HG03558 (cell line): ENCODE measurements at regions not wholly inside any gene's neighbourhood (a gene's known extent, or its start where the extent isn't known, plus 50 kb on each side); places are given as distances from the start of the nearest gene placed in this dataset.
"Not testable (repeated sequence)": the region's sequence is repeated elsewhere in the genome, so short reads cannot be mapped to it uniquely, and the experiment has no call there.

ENCODE experiments used
- ATAC-seq: cut with Tn5 transposase; IDR thresholded peaks from one replicate; pipeline ENCODE4 v1.9.1; 2021; ENCODE audit warnings: moderate number of reproducible peaks; ENCODE audit not compliant: unreplicated experiment; ENCODE audit errors: extremely low read depth

DNA sequence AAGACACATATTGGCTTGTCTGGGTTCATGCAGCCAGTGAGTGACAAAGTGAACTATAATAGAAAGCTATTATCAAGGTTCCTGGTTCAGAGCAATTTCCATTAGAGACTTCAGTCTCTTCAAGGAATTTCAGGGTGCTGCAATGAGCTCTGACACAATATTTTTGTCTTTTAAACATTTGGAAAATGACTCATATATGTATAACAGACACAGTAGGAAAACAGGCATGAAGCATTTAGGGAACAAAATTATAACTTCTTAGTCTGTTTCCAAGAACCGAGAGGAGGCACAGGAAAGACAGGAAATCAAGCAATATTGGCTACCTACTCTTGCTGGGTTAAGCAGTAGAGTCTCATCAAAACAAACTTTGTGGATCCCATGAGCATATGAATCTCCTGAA is 170.4 kb downstream of the PTPRC start:
- no peak for ATAC-seq

DNA sequence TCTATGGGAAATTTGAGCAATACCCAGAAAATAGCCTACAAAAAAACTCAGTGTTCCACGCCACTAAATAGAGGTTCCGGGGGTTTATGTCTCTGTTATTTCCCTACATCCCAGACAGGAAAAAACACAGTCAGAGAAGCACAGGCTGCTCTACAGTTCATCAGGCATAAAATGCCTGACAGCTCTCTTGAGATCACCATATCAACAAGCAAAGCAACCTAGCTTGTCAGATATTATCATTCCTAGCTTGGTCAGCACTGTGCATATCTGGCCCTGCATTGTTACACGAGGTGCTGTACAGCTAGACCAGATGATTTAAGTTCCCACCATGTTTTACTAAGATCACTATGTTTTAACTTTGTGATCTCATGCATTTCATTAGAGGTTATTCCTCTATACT is 172.6 kb downstream of the PTPRC start:
- ATAC-seq: no peak

DNA sequence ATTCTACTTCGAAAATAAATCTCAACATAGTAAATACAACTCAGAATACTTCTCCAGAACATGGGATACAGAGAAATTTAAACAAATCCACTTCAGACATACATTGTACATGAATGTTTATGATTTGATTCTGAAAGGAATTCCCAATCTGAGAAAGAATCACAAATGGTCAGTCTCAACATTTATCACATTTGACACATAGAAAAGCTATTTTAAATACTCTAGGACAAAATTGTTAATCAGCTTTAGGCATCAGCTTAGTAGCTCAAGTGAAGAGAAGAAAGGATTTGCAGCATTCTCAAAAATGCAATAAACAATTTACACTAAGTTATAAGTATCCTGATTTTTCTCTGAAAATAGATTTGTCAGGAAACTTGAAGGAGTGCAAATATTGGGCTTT is 184.8 kb downstream of the PTPRC start:
- no peak for ATAC-seq

- ATAC-seq: no peak
Observed at GRCh38 chr1:198825254-198825653, 186.4 kb downstream of the PTPRC start.

- no peak for ATAC-seq
Observed at GRCh38 chr1:198829356-198829755, 190.5 kb downstream of the PTPRC start.

DNA sequence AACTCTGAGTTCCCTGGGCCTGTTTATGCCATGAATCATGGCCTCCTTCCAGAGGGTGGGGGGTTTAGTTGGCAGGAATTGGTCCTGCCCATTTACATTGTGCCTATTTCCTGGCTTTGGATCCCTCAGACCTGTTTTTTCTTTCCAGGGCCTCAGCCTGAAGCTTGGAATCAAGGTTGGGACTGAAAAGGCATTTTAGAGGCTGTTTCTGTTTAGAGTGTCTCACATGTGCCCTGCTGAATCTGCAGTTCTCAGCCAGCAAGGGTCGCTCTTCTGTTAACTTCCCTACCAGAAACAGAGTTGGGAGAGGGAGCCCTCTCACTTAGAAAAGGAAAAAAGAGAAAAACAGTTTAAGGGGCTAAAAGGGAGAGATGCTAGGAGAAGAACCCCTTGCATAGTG is 191.1 kb downstream of the PTPRC start:
- ATAC-seq: no peak

DNA sequence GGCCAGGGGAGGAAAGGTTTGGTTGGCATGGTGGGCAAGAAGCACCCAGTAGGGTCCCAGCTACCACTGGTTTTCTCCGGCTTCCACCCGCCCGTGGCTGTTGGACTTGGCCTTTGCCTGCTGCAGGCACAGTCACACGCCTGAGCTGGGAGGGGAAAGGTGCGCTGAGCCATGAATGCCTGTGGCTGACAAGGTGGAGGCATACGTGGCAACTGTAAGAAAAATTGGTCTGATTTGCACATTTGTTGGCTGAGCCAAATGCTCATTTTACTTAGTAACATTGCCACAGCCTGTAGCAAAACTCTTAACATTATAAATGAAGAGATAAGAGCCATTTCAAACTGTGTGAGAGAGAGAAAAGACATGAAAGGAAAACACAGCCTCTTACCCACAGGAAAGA is 191.6 kb downstream of the PTPRC start:
- ATAC-seq: no peak

DNA sequence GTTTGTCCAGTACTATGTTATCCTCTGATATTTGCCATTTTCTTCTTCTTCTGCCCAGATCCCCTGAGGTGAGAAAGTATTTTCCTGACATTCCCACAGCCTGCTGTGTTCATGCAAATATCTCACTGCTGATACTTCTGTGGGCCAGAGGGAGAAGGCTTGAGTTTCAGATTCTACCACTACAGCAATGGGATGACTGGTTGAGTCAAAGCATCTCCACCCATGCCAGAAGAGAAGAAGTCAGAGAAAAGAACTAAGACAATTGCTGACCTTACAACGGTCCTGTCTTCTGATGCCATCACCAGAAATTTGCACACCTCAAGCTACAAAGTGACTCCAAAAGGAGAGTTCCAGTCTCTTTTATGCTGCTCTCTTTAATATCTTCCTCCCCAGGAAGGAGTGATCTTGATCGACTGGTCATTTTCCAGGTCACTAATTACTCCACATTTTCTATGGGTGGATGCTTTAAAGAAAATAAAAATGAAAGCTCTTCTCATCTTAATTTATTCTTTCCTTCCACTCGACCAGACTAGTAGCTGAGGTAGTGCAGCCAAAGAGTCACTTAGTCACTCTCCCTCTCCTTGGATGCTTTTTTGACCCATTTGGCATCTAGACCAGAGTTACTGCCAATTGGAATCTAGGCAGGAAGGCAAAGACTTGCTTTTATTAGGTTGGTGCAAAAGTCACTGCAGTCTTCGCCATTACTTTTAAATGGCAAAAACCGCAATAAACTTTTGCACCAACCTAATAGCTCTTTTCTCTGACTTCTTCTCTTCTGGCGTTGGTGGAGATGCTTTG is 195.1 kb downstream of the PTPRC start:
- no peak for ATAC-seq

- ATAC-seq: no peak
Observed at GRCh38 chr1:198837278-198838021, 198.6 kb downstream of the PTPRC start.

DNA sequence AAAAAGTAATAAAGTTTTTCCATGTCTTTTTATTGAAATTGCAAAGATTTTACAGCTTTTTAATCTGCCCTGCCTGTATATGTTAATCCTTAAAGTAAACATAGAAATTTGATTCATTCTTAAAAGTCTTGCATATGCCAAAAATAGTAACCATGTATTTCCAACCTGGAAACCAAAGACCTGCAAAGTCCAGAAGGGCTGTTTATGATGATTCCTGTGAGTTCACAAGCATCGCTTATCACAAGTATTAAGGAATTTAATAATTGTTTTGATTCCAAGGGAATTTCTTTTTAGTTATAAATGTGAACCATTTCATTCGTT is 199.1 kb downstream of the PTPRC start:
- ATAC-seq: no peak

DNA sequence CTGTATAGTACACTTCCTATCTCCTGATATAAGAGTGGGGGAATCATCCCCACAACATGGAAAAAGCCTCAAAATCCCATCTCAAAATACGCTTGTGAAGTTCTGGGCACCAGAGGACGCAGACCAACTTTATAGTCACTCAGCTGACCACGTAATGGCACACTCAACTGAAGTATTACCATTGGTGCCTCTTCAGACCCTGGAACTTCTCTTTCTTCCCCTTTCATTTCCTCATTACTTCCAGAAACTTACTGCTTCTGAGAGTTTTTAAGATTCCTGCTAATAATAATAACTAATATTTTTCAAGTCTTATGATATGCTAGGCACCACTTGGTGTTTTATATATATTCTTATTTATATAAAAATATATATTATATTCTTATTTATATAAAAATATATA is 202.6 kb downstream of the PTPRC start:
- ATAC-seq: no peak

DNA sequence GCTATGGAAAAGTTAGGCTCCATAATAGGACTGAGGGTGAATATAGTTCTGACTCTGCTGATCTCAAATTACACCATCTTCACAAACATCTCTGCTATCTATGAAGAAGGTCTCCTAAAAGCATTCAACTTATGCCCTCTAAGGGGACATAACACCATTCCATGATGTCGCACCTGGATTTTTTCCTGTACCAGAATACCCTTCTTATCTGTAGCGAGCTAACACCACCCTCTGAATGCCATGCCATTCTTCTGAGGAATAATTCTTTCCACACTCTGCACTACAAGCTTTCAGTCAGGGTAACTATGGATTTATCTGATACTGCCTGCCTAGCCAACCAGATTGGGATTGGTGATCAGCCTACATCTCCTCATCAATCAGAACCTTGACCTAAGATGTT is 203.8 kb downstream of the PTPRC start:
- ATAC-seq: no peak

DNA sequence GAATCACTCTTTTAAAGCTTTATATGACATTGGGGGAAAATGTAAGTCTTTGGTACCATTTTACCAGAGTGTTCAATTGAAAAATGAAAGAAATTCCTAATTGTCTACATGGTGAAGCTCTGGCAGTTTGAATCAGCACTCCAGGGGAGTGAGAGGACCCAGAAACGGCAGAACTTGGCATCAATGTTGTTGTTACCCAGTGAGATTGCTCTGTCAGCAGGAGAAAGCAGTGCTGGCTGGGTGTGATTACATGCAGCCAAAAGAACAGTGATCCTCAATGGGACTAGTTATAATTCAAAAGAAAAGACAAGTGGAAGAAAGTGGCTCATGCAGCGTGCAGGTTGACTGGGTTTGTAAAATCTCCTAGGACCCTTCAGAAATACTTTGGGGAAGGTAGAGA is 206.4 kb downstream of the PTPRC start:
- ATAC-seq: no peak

GRCh38 chr1:198845851-198846250 is 207.0 kb downstream of the PTPRC start:
- ATAC-seq: no peak

DNA sequence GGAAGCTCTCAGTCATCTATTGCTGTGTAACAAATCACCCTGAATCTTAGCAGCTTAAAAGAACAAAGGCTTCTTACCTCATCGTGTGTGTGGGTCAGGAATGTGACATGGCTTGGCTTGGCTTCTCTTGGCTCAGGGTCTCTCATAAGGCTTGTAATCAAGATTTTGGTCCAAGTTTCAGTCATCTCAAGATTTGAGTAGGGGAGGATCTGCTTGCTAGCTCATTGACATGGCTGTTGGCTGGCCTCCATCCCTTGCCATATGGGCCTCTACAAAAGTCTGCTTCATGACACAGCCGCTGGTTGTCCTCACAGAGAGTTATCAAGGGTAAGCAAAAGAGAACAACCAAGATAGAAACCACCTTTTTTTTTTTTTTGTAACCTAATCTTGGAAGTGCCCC is 207.7 kb downstream of the PTPRC start:
- no peak for ATAC-seq

- ATAC-seq: no peak
Observed at GRCh38 chr1:198848206-198848605, 209.4 kb downstream of the PTPRC start.

GRCh38 chr1:198848649-198849048 is 209.8 kb downstream of the PTPRC start:
- ATAC-seq: no peak

DNA sequence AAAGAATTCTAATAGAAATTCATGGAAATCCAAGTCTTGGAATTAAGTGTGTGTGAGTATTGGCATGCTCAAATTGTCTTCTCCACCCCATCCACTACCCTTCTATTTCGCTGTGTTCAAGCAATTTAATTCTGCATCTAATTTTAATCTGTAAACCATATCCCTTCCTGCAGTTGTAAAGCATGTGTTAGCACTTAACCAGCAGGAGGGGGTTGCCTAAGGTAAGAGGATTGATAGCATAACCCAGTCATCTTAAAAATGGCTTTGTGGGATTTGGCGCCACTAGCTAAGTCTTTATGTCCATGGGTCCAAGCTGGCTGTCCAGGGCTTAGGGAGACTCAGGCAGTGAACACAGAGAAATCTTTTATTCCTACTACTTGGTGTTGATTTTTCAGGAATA is 210.3 kb downstream of the PTPRC start:
- ATAC-seq: no peak

- ATAC-seq: no peak
Observed at GRCh38 chr1:198850196-198850595, 211.4 kb downstream of the PTPRC start.

- not testable (repeated sequence) for ATAC-seq
Observed at GRCh38 chr1:198850966-198851365, 212.1 kb downstream of the PTPRC start.

GRCh38 chr1:198856601-198857000 is 217.8 kb downstream of the PTPRC start:
- no peak for ATAC-seq

GRCh38 chr1:198858033-198858432 is 219.2 kb downstream of the PTPRC start:
- no peak for ATAC-seq
